Right atrium auricular region (tissue), 2 donors: ENCODE measurements at regions not wholly inside any gene's neighbourhood (a gene's known extent, or its start where the extent isn't known, plus 50 kb on each side); places are given as distances from the start of the nearest gene placed in this dataset.
"Not testable (repeated sequence)": the region's sequence is repeated elsewhere in the genome, so short reads cannot be mapped to it uniquely, and the experiment has no call there.

Source experiments
- DNase-seq: peaks from one replicate; pipeline ENCODE4 v3.0.0-alpha.2; 2019; ENCODE audit warnings: low spot score
- H3K27ac ChIP-seq, 2 donors: fragments of 200-600 bp; sonication (generic); 1 replicate in 1 of 2; 2 replicates in 1 of 2; pipeline ENCODE4 v1.5.1; 2016 to 2019
- H3K27me3 ChIP-seq, 2 donors: fragments of 200-600 bp; sonication (generic); one replicate each; pipeline versions ENCODE4 v1.5.1 to v1.6.0; 2017 to 2019
- H3K36me3 ChIP-seq: fragments of 200-600 bp; sonication (generic); one replicate; pipeline ENCODE4 v1.5.1; 2016
- H3K4me1 ChIP-seq, 2 donors: fragments of 200-600 bp; sonication (generic); one replicate each; pipeline versions ENCODE4 v1.5.1 to v1.6.0; 2017 to 2019
- H3K4me3 ChIP-seq, 2 donors: fragments of 200-600 bp; sonication (generic); 1 replicate in 1 of 2; 2 replicates in 1 of 2; pipeline ENCODE4 v1.5.1; 2017 to 2019; ENCODE audit warnings: mild to moderate bottlenecking in 1 of 2, moderate library complexity in 1 of 2
- H3K9me3 ChIP-seq, 2 donors: fragments of 200-600 bp; sonication (generic); one replicate each; pipeline ENCODE4 v1.5.1; 2019
- TF ChIP-seq, protein P1 (sequence below), 2 donors: fragments of 200-600 bp; sonication (generic); IDR thresholded peaks; one replicate each; pipeline ENCODE4 v1.5.1; 2019; ENCODE audit warnings: antibody characterized with exemption in 2 of 2

DNA sequence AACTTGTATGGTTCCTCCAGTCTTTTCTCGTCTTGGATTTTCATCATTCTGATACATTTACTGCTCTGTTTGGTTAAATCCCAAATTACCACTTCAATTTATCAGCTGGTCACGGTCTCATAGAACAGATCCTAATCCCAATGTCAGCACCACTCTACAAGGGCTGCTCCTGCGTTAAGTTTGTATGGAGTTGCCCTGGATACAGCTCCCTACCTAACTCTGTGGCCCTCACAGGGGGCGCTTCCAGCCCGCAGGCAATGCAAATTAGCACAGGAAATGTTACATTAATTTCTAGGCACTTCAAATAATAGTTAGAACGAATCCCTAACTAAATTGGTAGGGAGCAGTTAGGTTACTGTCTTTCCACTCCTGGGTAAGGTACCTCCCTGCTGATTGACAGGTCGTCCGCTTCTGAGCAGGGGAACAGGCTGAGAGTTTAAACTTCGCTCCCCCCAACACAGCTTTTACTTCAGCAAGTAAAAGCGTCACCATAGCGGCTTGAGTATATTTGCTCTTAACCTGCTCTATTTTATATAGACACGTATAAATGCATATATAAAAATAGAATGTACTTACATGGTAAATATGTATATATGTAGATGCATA is 238.5 kb upstream of the FANCL start:
- H3K36me3 ChIP-seq = no peaks in the 10 kb centered on the region
- no peak overlapping the region for H3K4me3 ChIP-seq
- no peak for DNase-seq
- H3K27me3 ChIP-seq = no peaks in the 10 kb centered on the region
- H3K27ac ChIP-seq = no peak overlapping the region
- H3K4me1 ChIP-seq = no peaks in the 10 kb centered on the region
- no peaks in the 10 kb centered on the region for H3K9me3 ChIP-seq
- TF ChIP-seq, protein P1, sequence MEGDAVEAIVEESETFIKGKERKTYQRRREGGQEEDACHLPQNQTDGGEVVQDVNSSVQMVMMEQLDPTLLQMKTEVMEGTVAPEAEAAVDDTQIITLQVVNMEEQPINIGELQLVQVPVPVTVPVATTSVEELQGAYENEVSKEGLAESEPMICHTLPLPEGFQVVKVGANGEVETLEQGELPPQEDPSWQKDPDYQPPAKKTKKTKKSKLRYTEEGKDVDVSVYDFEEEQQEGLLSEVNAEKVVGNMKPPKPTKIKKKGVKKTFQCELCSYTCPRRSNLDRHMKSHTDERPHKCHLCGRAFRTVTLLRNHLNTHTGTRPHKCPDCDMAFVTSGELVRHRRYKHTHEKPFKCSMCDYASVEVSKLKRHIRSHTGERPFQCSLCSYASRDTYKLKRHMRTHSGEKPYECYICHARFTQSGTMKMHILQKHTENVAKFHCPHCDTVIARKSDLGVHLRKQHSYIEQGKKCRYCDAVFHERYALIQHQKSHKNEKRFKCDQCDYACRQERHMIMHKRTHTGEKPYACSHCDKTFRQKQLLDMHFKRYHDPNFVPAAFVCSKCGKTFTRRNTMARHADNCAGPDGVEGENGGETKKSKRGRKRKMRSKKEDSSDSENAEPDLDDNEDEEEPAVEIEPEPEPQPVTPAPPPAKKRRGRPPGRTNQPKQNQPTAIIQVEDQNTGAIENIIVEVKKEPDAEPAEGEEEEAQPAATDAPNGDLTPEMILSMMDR (IDR thresholded peaks at IDR 0.05) = no peak

DNA sequence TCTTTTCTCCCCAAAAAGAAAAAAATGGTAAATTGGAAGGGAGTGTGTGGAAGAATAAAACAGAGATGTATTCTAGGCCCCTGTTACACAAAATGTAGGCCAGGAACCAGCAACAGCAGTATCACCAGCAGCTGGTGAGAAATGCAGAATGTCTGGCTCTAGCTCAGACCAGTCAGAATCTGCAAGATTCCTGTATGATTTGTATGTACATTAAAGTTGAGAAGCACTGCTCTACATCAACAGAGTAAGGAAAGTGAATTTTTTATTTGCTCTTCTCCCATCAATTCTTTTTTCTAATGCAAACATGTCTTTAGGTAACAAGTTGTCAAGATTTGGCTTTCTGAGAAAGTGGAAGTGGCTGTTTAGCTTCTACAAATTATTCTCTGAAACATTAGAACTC is 235.4 kb upstream of the FANCL start:
- DNase-seq = no peak
- TF ChIP-seq, protein P1 (IDR thresholded peaks at IDR 0.05) = no peak
- H3K4me3 ChIP-seq = no peak overlapping the region
- H3K4me1 ChIP-seq = no peaks in the 10 kb centered on the region
- no peak overlapping the region for H3K27ac ChIP-seq
- H3K36me3 ChIP-seq = no peaks in the 10 kb centered on the region
- H3K27me3 ChIP-seq = no peaks in the 10 kb centered on the region
- no peaks in the 10 kb centered on the region for H3K9me3 ChIP-seq

DNA sequence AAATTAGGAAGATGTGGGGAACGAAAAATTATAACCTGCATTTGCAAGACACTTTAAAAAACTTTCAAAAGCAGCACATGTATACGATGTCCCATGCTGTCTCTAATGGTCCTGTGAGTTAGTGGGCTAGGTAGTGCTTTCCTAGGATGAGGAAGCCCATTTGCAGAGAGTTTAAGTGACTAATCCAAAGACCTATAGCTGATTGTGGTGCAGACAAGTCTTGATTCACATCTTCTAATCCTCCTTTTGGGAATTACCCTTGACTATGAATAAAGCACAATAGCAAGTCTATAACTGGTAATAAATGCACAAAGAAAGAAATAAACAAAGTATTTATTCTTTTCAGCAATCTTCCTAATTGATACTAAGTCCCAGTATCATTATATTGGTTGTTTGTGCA is 234.6 kb upstream of the FANCL start:
- no peak overlapping the region for H3K27ac ChIP-seq
- H3K36me3 ChIP-seq = no peaks in the 10 kb centered on the region
- no peaks in the 10 kb centered on the region for H3K27me3 ChIP-seq
- TF ChIP-seq, protein P1 (IDR thresholded peaks at IDR 0.05) = no peak
- no peak for DNase-seq
- no peak overlapping the region for H3K4me3 ChIP-seq
- H3K4me1 ChIP-seq = no peaks in the 10 kb centered on the region
- no peaks in the 10 kb centered on the region for H3K9me3 ChIP-seq

DNA sequence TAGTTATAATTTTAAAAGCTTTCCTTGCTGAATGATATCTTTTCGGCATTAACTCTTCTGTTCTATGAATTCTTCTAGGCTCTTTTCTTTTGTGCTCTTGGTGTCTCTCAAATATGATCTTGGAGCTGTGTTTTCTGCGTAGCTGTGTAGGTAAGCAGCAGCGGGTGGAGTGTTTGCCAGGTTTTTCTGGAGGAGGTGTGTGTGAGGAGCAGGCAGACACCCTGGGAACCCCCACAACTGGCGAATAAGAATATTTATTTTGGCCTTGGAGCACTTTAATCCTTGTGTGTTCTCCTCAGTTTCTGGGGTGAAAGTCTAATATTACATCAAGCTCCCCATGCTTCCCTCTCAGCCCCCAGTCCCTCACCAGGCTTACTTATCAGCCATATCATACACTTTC is 232.0 kb upstream of the FANCL start:
- no peaks in the 10 kb centered on the region for H3K4me1 ChIP-seq
- H3K9me3 ChIP-seq = no peaks in the 10 kb centered on the region
- no peak for DNase-seq
- H3K27me3 ChIP-seq = no peaks in the 10 kb centered on the region
- H3K36me3 ChIP-seq = no peaks in the 10 kb centered on the region
- H3K4me3 ChIP-seq = no peak overlapping the region
- no peak overlapping the region for H3K27ac ChIP-seq
- TF ChIP-seq, protein P1 (IDR thresholded peaks at IDR 0.05) = no peak

DNA sequence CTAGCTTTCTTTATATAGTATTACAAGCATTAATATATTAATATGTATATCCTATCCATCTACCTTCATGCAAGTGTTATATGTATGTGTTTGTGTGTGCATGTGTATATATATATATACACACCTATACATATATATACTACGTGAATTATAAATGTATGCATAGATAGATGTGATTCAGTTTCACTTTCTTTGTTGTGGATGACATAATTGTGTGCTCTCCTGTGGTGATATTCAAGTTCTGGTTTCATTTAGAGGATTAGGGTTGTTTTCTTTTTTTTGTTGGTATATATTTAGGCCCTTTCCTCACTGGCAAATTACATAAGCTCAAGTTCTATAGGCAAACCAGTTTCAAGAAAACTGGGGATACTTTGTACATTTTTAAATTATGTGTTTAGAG is 225.7 kb upstream of the FANCL start:
- TF ChIP-seq, protein P1 (IDR thresholded peaks at IDR 0.05) = no peak
- Histone ChIP-seq H3K27ac (no peak overlapping the region), H3K4me1 (no peaks in the 10 kb centered on the region), H3K36me3 (no peaks in the 10 kb centered on the region), H3K4me3 (no peak overlapping the region), H3K9me3 (no peaks in the 10 kb centered on the region), H3K27me3 (no peaks in the 10 kb centered on the region)
- DNase-seq = no peak

DNA sequence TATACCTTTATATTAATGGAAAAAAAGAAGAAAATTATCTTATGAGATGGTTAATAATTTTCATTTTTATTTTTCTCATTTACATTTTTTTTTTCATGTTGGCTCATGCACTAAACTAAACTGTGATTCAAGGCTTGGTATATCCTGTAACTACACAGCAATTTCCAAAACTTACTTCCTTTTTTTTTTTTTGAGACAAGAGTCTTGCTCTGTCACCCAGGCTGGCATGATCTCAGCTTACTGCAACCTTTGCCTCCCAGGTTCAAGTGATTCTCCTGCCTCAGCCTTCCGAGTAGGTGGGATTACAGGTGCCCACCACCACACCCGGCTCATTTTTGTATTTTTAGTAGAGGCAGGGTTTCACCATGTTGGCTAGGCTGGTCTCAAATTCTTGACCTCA is 224.9 kb upstream of the FANCL start:
- H3K4me1 ChIP-seq, H3K36me3 ChIP-seq, H3K4me3 ChIP-seq, H3K27me3 ChIP-seq, H3K9me3 ChIP-seq, DNase-seq, H3K27ac ChIP-seq: not testable (repeated sequence)
